ENCODE measurements at regions not wholly inside any gene's neighbourhood (a gene's known extent, or its start where the extent isn't known, plus 50 kb on each side); places are given as distances from the start of the nearest gene placed in this dataset.

GRCh38 chr20:11795071-11795615 lies 122.5 kb upstream of the BTBD3 start:
- H3K23ac ChIP-seq (ENCODE audit: low read depth, low read length), result no peak overlapping the region
- no peak overlapping the region for H3K9ac ChIP-seq (ENCODE audit: low read depth, low read length)
- H3K27ac ChIP-seq (ENCODE audit: insufficient read depth, low read length), result no peak overlapping the region
- POLR2A ChIA-PET (ENCODE audit: unreplicated experiment), result interaction anchor here (0.7 kb wide), 1 partner anchor 12 kb away, joined by 3 read pairs; no protein-coding TSS in a partner anchor
- no peak overlapping the region for H4K91ac ChIP-seq (ENCODE audit: insufficient read depth, low read depth, low read length)
- H4K5ac ChIP-seq (ENCODE audit: low read depth, low read length), result no peak overlapping the region
- no peak overlapping the region for H2BK15ac ChIP-seq (ENCODE audit: low read depth, low read length)
- no peaks in the 10 kb centered on the region for H3K9me3 ChIP-seq (ENCODE audit: control insufficient read depth, insufficient read depth, low read length)
- H3K14ac ChIP-seq (replicated peaks; ENCODE audit: low read depth, low read length), result no peak overlapping the region
- no peak overlapping the region for H3K56ac ChIP-seq (ENCODE audit: extremely low read depth, insufficient read depth, low read length)
- DNase-seq, result no peak
- H2BK5ac ChIP-seq (ENCODE audit: low read depth, low read length, poor library complexity, severe bottlenecking), result no peak overlapping the region
- CTCF ChIA-PET, result no interaction called here
- 83% methylated on average over 2 of the region's 8 CpGs; no CpG with 5 or more reads in 1 of the 2 experiments for WGBS, 2 experiments (ENCODE audit: extremely low coverage in 2 of 2, insufficient read length in 1 of 2)
- H4K20me1 ChIP-seq (ENCODE audit: insufficient read depth, low read length), result no peaks in the 10 kb centered on the region
- H2AK5ac ChIP-seq (ENCODE audit: low read depth, low read length), result no peak overlapping the region
- H3K4me3 ChIP-seq (ENCODE audit: insufficient read depth, low read depth, low read length), result no peak overlapping the region
- H3K18ac ChIP-seq (ENCODE audit: low read depth, low read length), result no peak overlapping the region
- H4K8ac ChIP-seq (ENCODE audit: low read depth in 2 of 2, low read length in 2 of 2), result no peak overlapping the region
- H3K9me1 ChIP-seq (ENCODE audit: insufficient read depth, low read length), result no peaks in the 10 kb centered on the region
- no peak overlapping the region for H2BK120ac ChIP-seq (ENCODE audit: low read depth, low read length)
- in situ Hi-C loops (cut with MboI; ENCODE audit: low sequenced_read_pairs), result no loop called here
- H3K4me2 ChIP-seq (ENCODE audit: low read depth, low read length), result no peak overlapping the region
- dilution Hi-C loops (cut with HindIII; ENCODE audit: low sequenced_read_pairs, unreplicated experiment), result no loop called here
- H3K27me3 ChIP-seq (ENCODE audit: control insufficient read depth, insufficient read depth, low read length), result no peaks in the 10 kb centered on the region
- H3K79me1 ChIP-seq (ENCODE audit: low read depth in 1 of 2, low read length in 2 of 2), result no peaks in the 10 kb centered on the region
- no peak for ATAC-seq (ENCODE audit: low read depth)
- TF ChIP-seq POLR2A (IDR thresholded peaks at IDR 0.05; ENCODE audit: low read depth, low read length), result no peak
- no peak for TF ChIP-seq CTCF (conservative IDR thresholded peaks at IDR 0.05; ENCODE audit: low read depth, low read length)
- H2AK9ac ChIP-seq (replicated peaks; ENCODE audit: low read depth, low read length, poor library complexity), result no peak overlapping the region
- H2AFZ ChIP-seq (replicated peaks; ENCODE audit: low read length, poor library complexity), result no peak overlapping the region
- peaks cover 2% of the 10 kb centered on the region; the same call in 1 of the 2 replicates for H3K4me1 ChIP-seq (ENCODE audit: control insufficient read depth, insufficient read depth, low read length)
- H3K4ac ChIP-seq (ENCODE audit: low read depth, low read length), result no peak overlapping the region
- no TSS peak for BruUV-seq (replicated peaks)
- H2BK20ac ChIP-seq (ENCODE audit: low read depth, low read length), result no peak overlapping the region
- intact Hi-C loops (cut with micrococcal nuclease), result no loop called here
- H3K36me3 ChIP-seq (ENCODE audit: control insufficient read depth, insufficient read depth, low read length), result no peaks in the 10 kb centered on the region
